ENCODE measurements at regions not wholly inside any gene's neighbourhood (a gene's known extent, or its start where the extent isn't known, plus 50 kb on each side); places are given as distances from the start of the nearest gene placed in this dataset.

DNA sequence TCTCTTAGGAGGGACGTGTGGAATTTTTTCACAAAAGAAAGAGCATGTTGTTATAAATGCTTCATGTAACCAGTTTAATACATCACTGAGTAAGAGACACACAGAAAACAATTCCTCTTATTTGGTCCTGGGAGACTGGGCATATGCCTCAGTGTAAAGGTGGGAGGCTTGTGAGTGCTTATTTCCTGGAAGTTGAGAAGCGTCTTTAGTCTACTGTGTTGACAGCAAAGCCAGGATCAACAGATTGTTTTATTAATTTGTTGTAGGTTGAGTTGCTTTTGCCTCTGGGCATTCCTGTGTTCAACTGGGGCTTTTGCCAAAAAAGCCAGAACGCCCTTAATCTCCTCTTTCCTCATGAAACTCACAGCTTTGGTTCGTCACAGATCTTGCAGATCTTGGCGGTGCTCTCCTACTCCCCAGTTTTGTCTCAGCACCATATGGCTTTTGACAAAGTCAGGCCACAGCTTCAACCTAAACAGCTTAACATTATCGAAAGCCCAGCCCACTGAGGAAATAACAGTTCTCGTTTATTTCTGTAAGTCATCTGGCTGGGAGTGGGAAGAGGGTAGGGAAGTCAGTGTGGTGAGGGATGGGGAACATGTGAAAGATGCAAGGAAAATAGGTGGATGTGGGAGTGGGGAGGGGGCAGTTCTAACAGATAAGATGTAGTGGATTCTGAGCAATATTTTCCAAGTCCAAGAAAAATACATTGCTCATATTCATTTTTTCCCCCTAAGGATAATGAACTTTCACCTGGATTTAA lies 227.2 kb downstream of the DACT1 start:
- in situ Hi-C loops (cut with MboI; ENCODE audit: low pct_unique_long_range_greater_than_20kb in 2 of 9, low sequenced_read_pairs in 9 of 9, unreplicated experiment in 9 of 9), result no loop called here
- 0 to 100% (median 68%) methylated on average over 1 to 6 of the region's 7 CpGs for WGBS, 10 experiments
- Histone ChIP-seq H3K4me1 (replicated peaks in 1 of 2) (peaks cover 0 to 9% of the 10 kb centered on the region in 2 donors), H3K4me3 (no peak overlapping the region), H3K27ac (no peak overlapping the region)
- peak in 3 of 8 experiments; percentile 74 to 81 (median 75) for ATAC-seq (replicated peaks in 6 of 8)

DNA sequence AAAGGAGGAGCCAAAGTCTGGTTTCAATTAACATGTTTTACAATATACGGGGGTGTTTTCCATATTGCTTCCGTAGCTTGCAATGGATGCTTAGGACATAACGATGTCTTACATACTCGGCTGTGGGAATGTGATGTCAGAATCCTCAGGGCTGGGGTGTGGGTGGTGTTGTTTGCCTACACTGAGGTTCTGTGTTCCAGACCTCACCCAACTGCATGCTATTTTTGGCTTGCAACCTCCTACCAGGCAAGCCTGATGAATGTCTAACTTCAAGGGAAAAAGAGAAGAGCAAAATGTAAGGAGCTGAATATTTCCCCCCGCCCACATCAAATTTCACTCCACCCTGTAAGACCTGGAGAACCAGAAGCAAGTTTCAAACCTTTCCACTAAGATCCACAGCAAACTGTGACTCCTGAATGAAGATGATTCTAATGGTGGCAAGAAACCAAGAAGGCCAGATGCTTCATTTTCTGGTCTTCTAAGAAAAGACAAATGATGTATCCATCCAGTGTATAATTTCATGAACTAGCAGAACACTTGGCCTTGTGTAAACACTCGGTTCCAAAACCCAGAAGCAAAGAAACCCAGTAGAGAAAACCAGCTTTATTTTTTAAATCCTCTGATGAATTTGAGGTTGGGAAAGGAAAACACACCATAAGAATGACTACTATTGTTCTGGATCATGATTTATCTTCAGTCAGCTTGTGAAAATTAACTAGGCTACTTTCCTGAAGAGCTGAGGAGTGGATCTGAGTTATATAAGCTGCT lies 227.9 kb downstream of the DACT1 start:
- WGBS, 10 experiments, result 3 to 100% (median 86%) methylated on average over 1 to 6 of the region's 6 CpGs; no CpG with 5 or more reads in 1 of the 10 experiments
- in situ Hi-C loops (cut with MboI; ENCODE audit: low pct_unique_long_range_greater_than_20kb in 2 of 9, low sequenced_read_pairs in 9 of 9, unreplicated experiment in 9 of 9), result no loop called here
- no peak overlapping the region for H3K4me3 ChIP-seq
- peak in 3 of 8 experiments; percentile 80 to 89 (median 84) for ATAC-seq (replicated peaks in 6 of 8)
- H3K4me1 ChIP-seq (replicated peaks in 1 of 2), result peaks cover 0 to 9% of the 10 kb centered on the region in 2 donors
- H3K27ac ChIP-seq, result no peak overlapping the region

DNA sequence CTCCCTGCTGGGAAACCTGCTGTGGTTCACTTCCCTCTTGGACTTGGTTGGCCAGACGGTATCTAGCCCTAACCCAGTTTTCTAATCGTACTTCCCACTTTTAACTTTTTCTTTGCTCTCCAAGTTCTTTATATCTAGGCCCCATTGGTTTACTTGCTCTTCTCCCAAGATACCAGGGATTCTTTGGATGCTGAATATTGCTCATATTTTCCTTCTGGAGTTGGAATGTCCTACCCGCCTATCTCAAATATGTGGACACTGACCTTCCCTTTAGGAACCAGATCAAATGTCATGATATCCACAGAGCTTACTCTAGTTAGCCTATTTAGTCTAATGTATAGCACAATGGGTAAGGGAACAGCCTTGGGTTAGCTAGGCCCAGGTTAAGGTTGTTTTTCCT lies 228.6 kb downstream of the DACT1 start:
- Histone ChIP-seq H3K4me3 (no peak overlapping the region), H3K27ac (no peak overlapping the region), H3K4me1 (replicated peaks in 1 of 2) (peaks cover 0 to 9% of the 10 kb centered on the region in 2 donors)
- in situ Hi-C loops (cut with MboI; ENCODE audit: low pct_unique_long_range_greater_than_20kb in 2 of 9, low sequenced_read_pairs in 9 of 9, unreplicated experiment in 9 of 9), result no loop called here
- ATAC-seq (replicated peaks in 6 of 8), result no peak
- 18 to 100% (median 95%) methylated on average over 1 to 3 of the region's 3 CpGs; no CpG with 5 or more reads in 1 of the 10 experiments for WGBS, 10 experiments

- ATAC-seq (replicated peaks in 6 of 8), result no peak
- Histone ChIP-seq H3K4me1 (replicated peaks in 1 of 2) (peaks cover 13 to 21% of the 10 kb centered on the region in 2 donors), H3K4me3 (no peak overlapping the region), H3K27ac (no peak overlapping the region)
- WGBS, 10 experiments, result 70 to 100% (median 93%) methylated on average over 1 to 4 of the region's 4 CpGs
- in situ Hi-C loops (cut with MboI; ENCODE audit: low pct_unique_long_range_greater_than_20kb in 2 of 9, low sequenced_read_pairs in 9 of 9, unreplicated experiment in 9 of 9), result no loop called here
These were observed 233.2 kb downstream of the DACT1 start for GRCh38 chr14:58870961-58871360.

DNA sequence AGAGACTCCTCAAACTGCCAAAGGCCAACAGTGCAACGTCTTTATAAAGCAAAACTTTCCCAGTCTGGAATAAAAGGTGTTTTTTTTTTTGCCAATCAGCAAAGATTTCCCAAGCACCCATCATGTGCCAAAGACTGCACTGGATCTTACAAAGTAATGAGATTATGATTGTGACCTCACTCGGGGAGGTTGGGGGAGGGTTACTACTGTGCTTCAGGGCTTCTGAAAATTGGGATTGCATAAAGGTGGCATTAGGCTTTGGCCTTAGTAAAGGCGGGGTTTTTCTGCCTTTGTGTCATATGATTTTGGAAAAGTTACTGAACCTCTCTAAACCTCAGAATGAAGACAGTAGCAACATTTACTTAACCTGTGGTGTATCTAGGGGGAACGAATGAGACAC lies 233.8 kb downstream of the DACT1 start:
- Histone ChIP-seq H3K27ac (no peak overlapping the region), H3K4me3 (no peak overlapping the region), H3K4me1 (replicated peaks in 1 of 2) (peaks cover 13 to 21% of the 10 kb centered on the region in 2 donors)
- no peak for ATAC-seq (replicated peaks in 6 of 8)
- in situ Hi-C loops (cut with MboI; ENCODE audit: low pct_unique_long_range_greater_than_20kb in 2 of 9, low sequenced_read_pairs in 9 of 9, unreplicated experiment in 9 of 9), result no loop called here
- 39 to 94% (median 74%) methylated on average over 1 to 4 of the region's 4 CpGs; no CpG with 5 or more reads in 2 of the 10 experiments for WGBS, 10 experiments

- WGBS, 10 experiments, result 25 to 100% (median 90%) methylated on average over 1 to 6 of the region's 6 CpGs; no CpG with 5 or more reads in 1 of the 10 experiments
- H3K4me3 ChIP-seq, result no peak overlapping the region
- H3K4me1 ChIP-seq (replicated peaks in 1 of 2), result peaks cover 13 to 21% of the 10 kb centered on the region in 2 donors
- ATAC-seq (replicated peaks in 6 of 8), result no peak
- in situ Hi-C loops (cut with MboI; ENCODE audit: low pct_unique_long_range_greater_than_20kb in 2 of 9, low sequenced_read_pairs in 9 of 9, unreplicated experiment in 9 of 9), result no loop called here
- no peak overlapping the region for H3K27ac ChIP-seq
These were observed 234.3 kb downstream of the DACT1 start for GRCh38 chr14:58872061-58872460.

GRCh38 chr14:58873228-58873953 lies 235.6 kb downstream of the DACT1 start:
- ATAC-seq (replicated peaks in 6 of 8), result peak in 5 of 8 experiments; percentile 37 to 73 (median 65)

GRCh38 chr14:58875613-58876012 lies 237.9 kb downstream of the DACT1 start:
- in situ Hi-C loops (cut with MboI; ENCODE audit: low pct_unique_long_range_greater_than_20kb in 2 of 9, low sequenced_read_pairs in 9 of 9, unreplicated experiment in 9 of 9), result no loop called here

More at GRCh38 chr14:58873228-58873953, 235.6 kb downstream of the DACT1 start:
- H3K27ac ChIP-seq, result no peak overlapping the region
- no peak overlapping the region for H3K4me3 ChIP-seq
- 61 to 100% (median 80%) methylated on average over 2 to 5 of the region's 5 CpGs for WGBS, 10 experiments
- in situ Hi-C loops (cut with MboI; ENCODE audit: low pct_unique_long_range_greater_than_20kb in 2 of 9, low sequenced_read_pairs in 9 of 9, unreplicated experiment in 9 of 9), result no loop called here
- H3K4me1 ChIP-seq (replicated peaks in 1 of 2), result peaks cover 13 to 21% of the 10 kb centered on the region in 2 donors

GRCh38 chr14:58876608-58877007 lies 238.8 kb downstream of the DACT1 start:
- peak in 1 of 8 experiments; percentile 19 for ATAC-seq (replicated peaks in 6 of 8)
- Histone ChIP-seq H3K4me3 (no peak overlapping the region), H3K27ac (no peak overlapping the region), H3K4me1 (replicated peaks in 1 of 2) (peaks cover 13 to 21% of the 10 kb centered on the region in 2 donors)
- in situ Hi-C loops (cut with MboI; ENCODE audit: low pct_unique_long_range_greater_than_20kb in 2 of 9, low sequenced_read_pairs in 9 of 9, unreplicated experiment in 9 of 9), result no loop called here

More at GRCh38 chr14:58875613-58876012, 237.9 kb downstream of the DACT1 start:
- no peak for ATAC-seq (replicated peaks in 6 of 8)
- H3K4me3 ChIP-seq, result no peak overlapping the region
- WGBS, 10 experiments, result 0 to 71% (median 60%) methylated on average over 1 of the region's 1 CpG; no CpG with 5 or more reads in 5 of the 10 experiments
- H3K4me1 ChIP-seq (replicated peaks in 1 of 2), result peaks cover 13 to 21% of the 10 kb centered on the region in 2 donors
- H3K27ac ChIP-seq, result no peak overlapping the region

DNA sequence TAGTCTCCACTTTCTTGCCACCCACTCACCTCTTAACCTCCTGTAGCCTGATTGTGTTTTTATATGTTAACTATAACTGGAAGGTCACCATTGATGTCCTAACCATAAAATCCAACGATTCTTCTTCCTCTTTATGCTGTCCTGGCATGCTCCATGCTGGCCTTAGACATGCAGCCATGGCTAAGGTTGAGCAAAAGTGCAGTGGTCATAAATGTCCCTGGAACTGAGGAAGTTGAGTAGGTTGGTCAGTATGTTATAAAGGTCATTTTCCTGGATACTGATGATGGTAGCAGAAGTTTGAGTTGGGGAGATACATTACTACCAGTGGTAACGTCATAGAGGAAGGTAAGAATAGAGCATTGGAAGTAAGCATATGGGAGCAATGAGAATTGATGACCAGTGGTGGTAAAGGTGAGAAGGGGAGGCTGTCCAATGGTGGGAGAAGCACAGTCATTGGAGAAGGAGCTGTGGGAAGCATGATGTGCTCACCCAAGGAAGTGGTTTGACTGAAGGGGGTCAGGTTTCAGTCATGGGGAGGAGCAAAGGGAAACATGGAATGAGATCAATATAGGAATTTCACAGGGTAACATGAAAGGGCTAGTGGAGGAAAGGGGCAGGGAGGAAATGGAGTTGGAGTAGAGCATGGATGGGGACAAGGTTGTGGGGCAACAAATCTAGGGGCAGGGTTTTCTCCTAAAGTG lies 240.8 kb downstream of the DACT1 start:
- no peak for ATAC-seq (replicated peaks in 6 of 8)
- H3K4me3 ChIP-seq, result no peak overlapping the region
- peaks cover 3 to 5% of the 10 kb centered on the region in 2 donors for H3K4me1 ChIP-seq (replicated peaks in 1 of 2)
- H3K27ac ChIP-seq, result no peak overlapping the region
- in situ Hi-C loops (cut with MboI; ENCODE audit: low pct_unique_long_range_greater_than_20kb in 2 of 9, low sequenced_read_pairs in 9 of 9, unreplicated experiment in 9 of 9), result no loop called here
- 10 to 100% (median 94%) methylated on average over 1 to 2 of the region's 2 CpGs; no CpG with 5 or more reads in 3 of the 10 experiments for WGBS, 10 experiments

DNA sequence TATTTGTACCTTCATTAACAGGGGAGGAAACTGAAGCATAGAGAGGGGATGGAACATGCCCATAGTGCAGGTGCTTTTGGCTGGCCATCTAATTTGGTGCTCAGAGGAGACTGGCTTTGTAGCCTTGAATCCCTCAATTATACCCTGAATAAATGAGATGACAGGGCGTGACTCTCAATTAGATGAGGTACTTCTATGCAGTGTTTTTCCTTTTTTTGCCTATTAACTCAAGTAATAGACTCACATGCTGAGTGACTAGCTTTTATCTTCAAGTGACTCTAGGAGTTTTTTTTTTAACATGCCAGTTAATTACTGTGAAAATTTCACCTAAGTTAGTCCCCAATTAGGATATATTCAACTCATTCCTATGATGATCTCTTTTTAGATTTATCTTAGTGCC lies 243.7 kb downstream of the DACT1 start:
- WGBS, 10 experiments, result 14 to 100% (median 100%) methylated on average over 1 of the region's 1 CpG; no CpG with 5 or more reads in 1 of the 10 experiments
- Histone ChIP-seq H3K4me1 (replicated peaks in 1 of 2) (no peaks in the 10 kb centered on the region), H3K4me3 (no peak overlapping the region), H3K27ac (no peak overlapping the region)
- in situ Hi-C loops (cut with MboI; ENCODE audit: low pct_unique_long_range_greater_than_20kb in 2 of 9, low sequenced_read_pairs in 9 of 9, unreplicated experiment in 9 of 9), result no loop called here
- ATAC-seq (replicated peaks in 6 of 8), result no peak

GRCh38 chr14:58882577-58883018 lies 244.8 kb downstream of the DACT1 start:
- WGBS, 10 experiments, result 0 to 89% (median 54%) methylated on average over 2 to 4 of the region's 4 CpGs; no CpG with 5 or more reads in 2 of the 10 experiments
- peak in 5 of 8 experiments; percentile 47 to 83 (median 75) for ATAC-seq (replicated peaks in 6 of 8)
- Histone ChIP-seq H3K4me3 (no peak overlapping the region), H3K27ac (no peak overlapping the region), H3K4me1 (replicated peaks in 1 of 2) (no peaks in the 10 kb centered on the region)
- in situ Hi-C loops (cut with MboI; ENCODE audit: low pct_unique_long_range_greater_than_20kb in 2 of 9, low sequenced_read_pairs in 9 of 9, unreplicated experiment in 9 of 9), result no loop called here
